ENCODE measurements at regions not wholly inside any gene's neighbourhood (a gene's known extent, or its start where the extent isn't known, plus 50 kb on each side); places are given as distances from the start of the nearest gene placed in this dataset.

DNA sequence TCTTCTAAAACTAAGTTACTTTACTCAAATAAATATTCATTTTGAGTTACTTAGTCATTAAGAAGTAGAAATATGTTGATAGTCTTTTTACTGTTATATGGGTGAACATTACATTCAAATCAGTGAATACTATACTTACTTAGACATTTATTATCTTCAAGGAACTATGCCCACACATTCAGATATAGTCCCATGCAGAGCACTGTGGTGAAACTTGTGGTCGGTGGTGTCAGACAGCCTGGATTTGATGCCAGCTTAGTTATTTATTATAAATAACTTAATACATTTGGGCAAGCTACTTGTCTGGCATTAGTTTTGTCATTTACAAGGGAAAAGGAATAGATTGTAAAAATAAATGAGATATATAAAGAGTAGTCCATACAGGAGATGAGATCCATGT, 149.5 kb downstream of the RAP2B start:
- peaks cover 5% of the 10 kb centered on the region for H3K4me1 Mint-ChIP-seq
- H3K27ac Mint-ChIP-seq: no peak overlapping the region
- H3K4me3 Mint-ChIP-seq: no peak overlapping the region
- POLR2A ChIA-PET: no interaction called here
- ATAC-seq (ENCODE audit: low read depth) (no peak), DNase-seq (no peak)
- H3K9me3 Mint-ChIP-seq: no peaks in the 10 kb centered on the region
- H3K36me3 Mint-ChIP-seq: no peaks in the 10 kb centered on the region
- no peaks in the 10 kb centered on the region for H3K27me3 Mint-ChIP-seq

GRCh38 chr3:153313302-153313965, 151.4 kb downstream of the RAP2B start:
- Mint-ChIP-seq H3K27me3 (no peaks in the 10 kb centered on the region), H3K27ac (no peak overlapping the region), H3K9me3 (peaks cover 2% of the 10 kb centered on the region), H3K36me3 (no peaks in the 10 kb centered on the region), H3K4me3 (no peak overlapping the region), H3K4me1 (peaks cover 5% of the 10 kb centered on the region)
- POLR2A ChIA-PET: no interaction called here
- ATAC-seq (ENCODE audit: low read depth): no peak
- no peak for DNase-seq

DNA sequence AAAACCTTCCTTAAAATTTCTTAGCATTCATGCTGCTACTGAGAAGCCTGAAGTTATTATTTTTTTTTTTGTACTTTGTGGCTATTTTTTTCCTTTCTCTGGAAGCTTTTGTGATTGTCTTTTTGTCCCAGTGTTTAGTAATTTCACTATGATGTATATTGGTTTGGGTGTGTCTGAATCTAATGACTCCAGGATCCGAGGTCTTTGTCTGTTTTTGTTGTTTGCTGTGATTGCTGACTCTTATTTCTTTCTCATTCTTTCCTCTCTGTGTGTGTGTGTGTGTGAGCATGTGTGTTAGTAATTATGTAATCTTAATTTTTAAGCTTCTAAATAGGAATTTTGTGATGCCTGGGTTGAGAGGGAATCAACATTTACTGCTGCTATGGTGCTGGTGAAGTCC, 152.0 kb downstream of the RAP2B start:
- POLR2A ChIA-PET: no interaction called here
- H3K27ac Mint-ChIP-seq: no peak overlapping the region
- ATAC-seq (ENCODE audit: low read depth): no peak

GRCh38 chr3:153315781-153316180, 153.8 kb downstream of the RAP2B start:
- Mint-ChIP-seq H3K27ac (no peak overlapping the region), H3K4me3 (no peak overlapping the region), H3K4me1 (peaks cover 15% of the 10 kb centered on the region), H3K36me3 (no peaks in the 10 kb centered on the region), H3K9me3 (peaks cover 2% of the 10 kb centered on the region), H3K27me3 (no peaks in the 10 kb centered on the region)
- no peak for ATAC-seq (ENCODE audit: low read depth)
- DNase-seq: no peak
- POLR2A ChIA-PET: no interaction called here

More for the DNA sequence above, 152.0 kb downstream of the RAP2B start:
- H3K36me3 Mint-ChIP-seq: no peaks in the 10 kb centered on the region
- peaks cover 7% of the 10 kb centered on the region for H3K4me1 Mint-ChIP-seq
- peaks cover 2% of the 10 kb centered on the region for H3K9me3 Mint-ChIP-seq
- H3K4me3 Mint-ChIP-seq: no peak overlapping the region
- DNase-seq: no peak
- no peaks in the 10 kb centered on the region for H3K27me3 Mint-ChIP-seq

GRCh38 chr3:153319705-153320554, 157.9 kb downstream of the RAP2B start:
- H3K9me3 Mint-ChIP-seq: peaks cover 2% of the 10 kb centered on the region
- H3K27ac Mint-ChIP-seq: no peak overlapping the region
- H3K4me3 Mint-ChIP-seq: peak overlapping the region; percentile 36
- DNase-seq: no peak
- POLR2A ChIA-PET: no interaction called here
- ATAC-seq (ENCODE audit: low read depth): no peak
- H3K27me3 Mint-ChIP-seq: no peaks in the 10 kb centered on the region
- peaks cover 10% of the 10 kb centered on the region for H3K4me1 Mint-ChIP-seq
- H3K36me3 Mint-ChIP-seq: no peaks in the 10 kb centered on the region

- Mint-ChIP-seq H3K4me3 (peak overlapping the region; percentile 36), H3K27me3 (no peaks in the 10 kb centered on the region), H3K9me3 (peaks cover 2% of the 10 kb centered on the region), H3K4me1 (peaks cover 10% of the 10 kb centered on the region), H3K36me3 (no peaks in the 10 kb centered on the region), H3K27ac (no peak overlapping the region)
- no peak for ATAC-seq (ENCODE audit: low read depth)
- POLR2A ChIA-PET: no interaction called here
- DNase-seq: no peak
Measured at GRCh38 chr3:153320585-153321128, 158.6 kb downstream of the RAP2B start.

DNA sequence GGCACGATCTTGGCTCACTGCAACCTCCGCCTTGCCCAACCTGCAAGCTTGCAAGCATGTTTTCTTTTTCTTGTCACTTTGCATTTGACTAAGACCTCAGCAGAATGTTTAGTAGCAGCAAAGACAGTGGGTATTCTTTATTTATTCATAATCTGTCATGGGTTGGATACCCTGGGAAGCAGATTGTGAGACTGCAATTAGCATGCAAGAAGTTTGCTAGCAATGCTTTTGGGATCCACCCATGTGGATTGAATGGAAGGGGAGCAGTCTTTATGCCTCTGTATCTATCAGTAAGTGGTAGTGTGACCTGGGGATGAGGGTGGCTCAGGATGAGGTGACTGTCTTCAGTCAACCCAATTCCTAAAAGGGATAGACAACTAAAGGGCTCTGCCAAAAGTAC, 166.7 kb downstream of the RAP2B start:
- peaks cover 5% of the 10 kb centered on the region for H3K4me1 Mint-ChIP-seq
- ATAC-seq (ENCODE audit: low read depth) (no peak), DNase-seq (no peak)
- POLR2A ChIA-PET: interaction anchor here (0.7 kb wide), 3 partner anchors 113 to 438 kb away, joined by 3 to 8 read pairs (median 4); no protein-coding TSS in a partner anchor
- no peak overlapping the region for H3K27ac Mint-ChIP-seq
- no peaks in the 10 kb centered on the region for H3K27me3 Mint-ChIP-seq
- no peaks in the 10 kb centered on the region for H3K36me3 Mint-ChIP-seq
- no peak overlapping the region for H3K4me3 Mint-ChIP-seq
- H3K9me3 Mint-ChIP-seq: peaks cover 3% of the 10 kb centered on the region

DNA sequence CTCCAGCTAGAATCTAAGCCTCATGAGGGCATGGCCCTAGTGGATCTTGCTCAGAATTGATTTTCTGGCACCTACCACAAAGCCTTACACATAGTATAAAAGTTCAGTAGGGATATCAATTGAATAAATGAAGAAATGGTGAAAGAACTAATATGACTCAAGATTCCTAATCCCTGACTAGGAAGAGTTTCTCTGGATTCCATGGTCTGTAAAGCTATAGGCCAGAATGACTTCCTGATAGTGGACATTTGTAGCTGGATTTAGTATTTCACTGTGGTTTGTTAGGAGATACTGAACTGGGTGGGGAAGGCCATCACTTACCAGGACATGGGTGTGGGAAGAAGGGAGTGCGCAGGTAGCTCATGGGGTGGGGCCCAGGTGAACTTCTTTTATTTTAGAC, 168.9 kb downstream of the RAP2B start:
- DNase-seq: no peak

GRCh38 chr3:153331676-153332075, 169.7 kb downstream of the RAP2B start:
- POLR2A ChIA-PET: no interaction called here
- no peak for ATAC-seq (ENCODE audit: low read depth)
- peaks cover 5% of the 10 kb centered on the region for H3K4me1 Mint-ChIP-seq
- H3K9me3 Mint-ChIP-seq: peaks cover 1% of the 10 kb centered on the region
- no peaks in the 10 kb centered on the region for H3K36me3 Mint-ChIP-seq
- no peaks in the 10 kb centered on the region for H3K27me3 Mint-ChIP-seq
- DNase-seq: no peak
- H3K4me3 Mint-ChIP-seq: no peak overlapping the region
- H3K27ac Mint-ChIP-seq: no peak overlapping the region

More for the DNA sequence above, 168.9 kb downstream of the RAP2B start:
- Mint-ChIP-seq H3K27me3 (no peaks in the 10 kb centered on the region), H3K9me3 (peaks cover 3% of the 10 kb centered on the region), H3K27ac (no peak overlapping the region), H3K4me3 (no peak overlapping the region), H3K36me3 (no peaks in the 10 kb centered on the region), H3K4me1 (peaks cover 5% of the 10 kb centered on the region)
- no peak for ATAC-seq (ENCODE audit: low read depth)
- POLR2A ChIA-PET: no interaction called here

DNA sequence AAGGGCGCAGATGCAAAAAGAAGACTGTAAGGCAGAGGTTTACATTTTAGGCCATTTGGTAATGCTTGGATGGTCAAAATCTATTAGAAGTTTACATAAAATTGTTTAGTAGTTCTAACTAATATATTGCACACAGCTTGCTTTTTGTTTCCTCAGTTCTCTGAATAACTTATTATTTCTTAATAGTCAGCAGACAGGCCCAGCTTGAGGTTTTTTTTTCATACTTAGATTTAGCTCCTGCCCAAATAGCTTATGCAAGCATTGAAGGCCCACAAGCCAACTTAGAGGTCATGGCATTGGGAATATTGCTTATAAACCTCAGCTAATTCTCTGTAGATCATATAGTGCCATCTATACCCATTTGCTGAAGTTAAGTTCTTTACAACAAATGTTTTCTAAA, 172.5 kb downstream of the RAP2B start:
- Mint-ChIP-seq H3K27me3 (no peaks in the 10 kb centered on the region), H3K4me3 (no peak overlapping the region), H3K36me3 (no peaks in the 10 kb centered on the region), H3K4me1 (peaks cover 5% of the 10 kb centered on the region), H3K9me3 (peaks cover 1% of the 10 kb centered on the region), H3K27ac (no peak overlapping the region)
- no peak for ATAC-seq (ENCODE audit: low read depth)
- POLR2A ChIA-PET: no interaction called here
- no peak for DNase-seq

DNA sequence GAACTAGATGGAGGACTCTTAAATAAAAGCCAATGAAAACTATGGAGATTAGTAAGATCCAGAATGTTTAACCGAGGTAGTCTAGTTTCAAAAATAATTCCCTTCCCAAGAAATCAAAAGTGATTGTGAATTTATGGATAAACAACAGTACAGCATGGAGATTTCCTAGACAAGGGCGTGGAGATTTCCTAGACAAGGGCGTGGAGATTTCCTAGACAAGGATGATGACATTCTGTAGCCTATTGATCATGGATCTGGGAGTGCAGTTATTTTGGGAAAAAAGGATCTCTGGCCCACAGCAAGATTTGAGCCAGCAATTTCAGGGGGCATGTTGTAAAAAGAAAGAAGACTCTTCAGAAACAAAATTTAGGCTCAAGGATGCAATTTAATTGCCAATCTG, 175.3 kb downstream of the RAP2B start:
- Mint-ChIP-seq H3K27ac (no peak overlapping the region), H3K36me3 (no peaks in the 10 kb centered on the region), H3K4me1 (peaks cover 5% of the 10 kb centered on the region), H3K9me3 (peaks cover 6% of the 10 kb centered on the region), H3K27me3 (no peaks in the 10 kb centered on the region), H3K4me3 (no peak overlapping the region)
- DNase-seq: no peak
- POLR2A ChIA-PET: no interaction called here
- ATAC-seq (ENCODE audit: low read depth): no peak

DNA sequence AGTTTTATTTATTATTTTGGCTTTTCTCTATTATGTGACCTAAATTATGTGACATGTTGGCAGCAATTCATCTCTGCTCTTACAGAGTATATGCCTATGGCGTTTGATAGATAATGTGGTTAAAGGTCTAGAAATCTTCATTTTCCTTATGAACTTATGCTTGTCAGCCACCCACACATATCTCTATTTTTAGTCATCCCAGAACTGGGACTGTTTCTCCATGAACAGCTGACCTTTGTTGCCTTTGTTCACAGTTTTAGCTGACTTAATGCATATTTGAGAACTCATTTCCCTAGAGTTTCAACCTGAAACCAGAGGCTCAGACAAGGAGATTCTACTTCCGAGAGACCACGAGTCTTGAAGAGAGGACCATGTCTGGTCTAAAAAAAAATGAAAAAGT, 176.5 kb downstream of the RAP2B start:
- POLR2A ChIA-PET: no interaction called here
- no peaks in the 10 kb centered on the region for H3K4me1 Mint-ChIP-seq
- no peak overlapping the region for H3K4me3 Mint-ChIP-seq
- no peak for ATAC-seq (ENCODE audit: low read depth)
- DNase-seq: no peak
- no peak overlapping the region for H3K27ac Mint-ChIP-seq
- H3K9me3 Mint-ChIP-seq: peaks cover 5% of the 10 kb centered on the region
- no peaks in the 10 kb centered on the region for H3K36me3 Mint-ChIP-seq
- no peaks in the 10 kb centered on the region for H3K27me3 Mint-ChIP-seq

- Mint-ChIP-seq H3K4me1 (no peaks in the 10 kb centered on the region), H3K4me3 (no peak overlapping the region), H3K27me3 (no peaks in the 10 kb centered on the region), H3K36me3 (no peaks in the 10 kb centered on the region), H3K9me3 (peaks cover 5% of the 10 kb centered on the region), H3K27ac (no peak overlapping the region)
- POLR2A ChIA-PET: no interaction called here
- ATAC-seq (ENCODE audit: low read depth) (no peak), DNase-seq (no peak)
Measured at GRCh38 chr3:153339065-153339464, 177.0 kb downstream of the RAP2B start.
